ENCODE measurements at regions not wholly inside any gene's neighbourhood (a gene's known extent, or its start where the extent isn't known, plus 50 kb on each side); places are given as distances from the start of the nearest gene placed in this dataset.

DNA sequence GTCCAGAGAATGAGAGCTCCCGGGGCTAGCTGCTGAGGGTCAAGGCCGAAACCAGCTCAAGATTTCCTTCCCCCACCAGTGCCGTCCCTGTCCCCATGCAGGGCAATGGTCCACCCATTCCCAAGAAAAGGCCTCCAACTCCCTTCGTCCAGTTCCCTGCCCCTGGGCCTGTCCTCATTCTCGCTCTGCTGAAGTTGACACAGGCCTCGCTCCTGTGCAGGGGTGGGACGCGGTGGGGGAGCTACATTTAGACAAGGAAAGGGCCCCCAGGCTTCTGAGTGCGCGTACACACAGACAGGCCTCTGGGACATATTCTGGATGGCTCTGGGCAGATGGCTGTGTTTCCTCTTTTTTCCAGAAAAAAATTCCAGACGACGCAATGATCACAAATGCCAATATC is 188.3 kb downstream of the ETS2 start:
- DNase-seq: no peak
- H3K27ac ChIP-seq: peak overlapping the region; percentile 38 to 88 (median 83)
- H3K4me1 ChIP-seq: peaks cover 7 to 93% (median 55%) of the 10 kb centered on the region in 6 donors
- intact Hi-C loops (cut with DNase I; ENCODE audit: low total_unique reads): loop anchor here (10.0 kb wide), 1 partner anchor 101 kb away; no protein-coding TSS in a partner anchor
- 60 to 82% (median 72%) methylated on average over 12 of the region's 12 CpGs for WGBS, 5 donors
- TF ChIP-seq, protein P1, sequence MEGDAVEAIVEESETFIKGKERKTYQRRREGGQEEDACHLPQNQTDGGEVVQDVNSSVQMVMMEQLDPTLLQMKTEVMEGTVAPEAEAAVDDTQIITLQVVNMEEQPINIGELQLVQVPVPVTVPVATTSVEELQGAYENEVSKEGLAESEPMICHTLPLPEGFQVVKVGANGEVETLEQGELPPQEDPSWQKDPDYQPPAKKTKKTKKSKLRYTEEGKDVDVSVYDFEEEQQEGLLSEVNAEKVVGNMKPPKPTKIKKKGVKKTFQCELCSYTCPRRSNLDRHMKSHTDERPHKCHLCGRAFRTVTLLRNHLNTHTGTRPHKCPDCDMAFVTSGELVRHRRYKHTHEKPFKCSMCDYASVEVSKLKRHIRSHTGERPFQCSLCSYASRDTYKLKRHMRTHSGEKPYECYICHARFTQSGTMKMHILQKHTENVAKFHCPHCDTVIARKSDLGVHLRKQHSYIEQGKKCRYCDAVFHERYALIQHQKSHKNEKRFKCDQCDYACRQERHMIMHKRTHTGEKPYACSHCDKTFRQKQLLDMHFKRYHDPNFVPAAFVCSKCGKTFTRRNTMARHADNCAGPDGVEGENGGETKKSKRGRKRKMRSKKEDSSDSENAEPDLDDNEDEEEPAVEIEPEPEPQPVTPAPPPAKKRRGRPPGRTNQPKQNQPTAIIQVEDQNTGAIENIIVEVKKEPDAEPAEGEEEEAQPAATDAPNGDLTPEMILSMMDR (IDR thresholded peaks at IDR 0.05 in 8 of 11, conservative IDR thresholded peaks at IDR 0.05 in 3 of 11): no peak
- TF ChIP-seq POLR2A (IDR thresholded peaks at IDR 0.05): no peak
- TF ChIP-seq POLR2AphosphoS5 (IDR thresholded peaks at IDR 0.05): peak in 1 of 3 donors; percentile 45
- no peaks in the 10 kb centered on the region for H3K9me3 ChIP-seq
- peaks cover 0 to 30% (median 0%) of the 10 kb centered on the region in 7 donors for H3K27me3 ChIP-seq (replicated peaks in 1 of 7)
- H3K4me3 ChIP-seq: no peak overlapping the region
- no peaks in the 10 kb centered on the region for H3K36me3 ChIP-seq

DNA sequence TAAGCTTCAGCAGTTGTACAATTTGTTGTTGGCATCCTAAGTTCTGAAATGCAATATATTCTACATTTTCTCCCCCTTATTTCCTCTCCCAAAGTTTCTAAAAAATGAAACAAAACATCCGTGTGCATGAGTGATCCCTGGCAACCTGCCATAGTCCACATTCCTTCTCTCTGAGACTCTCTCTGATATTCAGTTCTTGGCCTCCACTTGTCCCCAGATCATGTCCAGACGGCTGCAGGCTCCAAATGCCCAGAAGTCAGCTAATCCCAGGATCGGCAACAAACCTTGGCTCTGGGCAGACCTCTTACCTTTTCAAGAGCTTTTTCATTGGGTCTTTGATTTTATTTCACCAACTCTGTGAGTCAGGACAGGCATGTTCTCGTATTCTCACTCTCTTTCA is 187.8 kb downstream of the ETS2 start:
- Histone ChIP-seq H3K4me3 (no peak overlapping the region), H3K27me3 (replicated peaks in 1 of 7) (peaks cover 0 to 35% (median 0%) of the 10 kb centered on the region in 7 donors), H3K27ac (peak overlapping the region; percentile 38 to 88 (median 83)), H3K4me1 (peaks cover 7 to 93% (median 56%) of the 10 kb centered on the region in 6 donors), H3K9me3 (no peaks in the 10 kb centered on the region), H3K36me3 (no peaks in the 10 kb centered on the region)
- TF ChIP-seq POLR2AphosphoS5 (IDR thresholded peaks at IDR 0.05) (peak in 1 of 3 donors; percentile 36), POLR2A (IDR thresholded peaks at IDR 0.05) (no peak)
- 43 to 56% (median 51%) methylated on average over 4 of the region's 4 CpGs for WGBS, 5 donors
- intact Hi-C loops (cut with DNase I; ENCODE audit: low total_unique reads): loop anchor here (10.0 kb wide), 1 partner anchor 101 kb away; no protein-coding TSS in a partner anchor
- no peak for DNase-seq

DNA sequence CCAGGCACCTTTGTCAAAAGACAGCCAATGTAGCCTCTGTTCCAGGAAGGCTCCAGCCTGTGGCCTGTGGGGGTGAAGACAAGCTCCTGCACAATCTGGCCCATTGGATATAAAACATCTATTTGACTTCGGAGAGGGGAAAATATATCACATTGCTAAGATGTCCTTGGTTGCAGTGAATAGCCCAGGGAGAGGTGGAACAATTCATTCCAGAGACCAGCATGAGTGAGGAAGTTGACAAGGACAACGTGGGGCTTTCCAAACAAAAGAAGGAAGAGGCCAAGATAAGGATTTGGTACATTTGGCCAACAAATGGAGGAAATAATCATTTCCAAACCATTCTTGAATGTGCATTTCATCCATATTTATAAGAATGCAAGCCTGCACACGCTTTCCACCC is 187.0 kb downstream of the ETS2 start:
- Histone ChIP-seq H3K4me1 (peaks cover 7 to 93% (median 56%) of the 10 kb centered on the region in 6 donors), H3K36me3 (no peaks in the 10 kb centered on the region), H3K4me3 (no peak overlapping the region), H3K27me3 (replicated peaks in 1 of 7) (peaks cover 0 to 43% (median 0%) of the 10 kb centered on the region in 7 donors), H3K9me3 (no peaks in the 10 kb centered on the region), H3K27ac (peak overlapping the region; percentile 57 to 88 (median 83))
- intact Hi-C loops (cut with DNase I; ENCODE audit: low total_unique reads): loop anchor here (10.0 kb wide), 1 partner anchor 102 kb away; no protein-coding TSS in a partner anchor
- 40 to 64% (median 43%) methylated on average over 3 of the region's 3 CpGs for WGBS, 5 donors
- no peak for DNase-seq
- peak in 1 of 3 donors; percentile 76 for TF ChIP-seq POLR2AphosphoS5 (IDR thresholded peaks at IDR 0.05)
- TF ChIP-seq, protein P1 (IDR thresholded peaks at IDR 0.05 in 8 of 11, conservative IDR thresholded peaks at IDR 0.05 in 3 of 11): no peak

DNA sequence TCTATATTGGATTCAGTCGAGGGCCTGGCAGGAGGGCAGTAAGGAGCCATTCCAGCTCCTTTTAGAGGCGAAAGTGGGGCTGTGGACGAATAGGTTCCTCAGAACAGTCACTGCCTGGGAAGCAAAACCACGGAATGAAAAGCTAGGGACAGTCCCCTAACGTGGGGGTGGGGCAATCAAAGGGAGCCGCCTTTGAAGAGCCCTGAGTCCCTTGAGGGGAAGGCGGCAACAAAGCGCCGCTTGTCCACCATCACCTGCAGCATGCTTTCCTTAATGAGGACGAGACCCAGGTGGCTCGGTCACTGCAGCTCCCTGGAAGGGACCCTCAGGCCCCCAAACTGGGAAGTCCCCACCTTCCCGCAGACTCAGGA is 184.7 kb downstream of the ETS2 start:
- Histone ChIP-seq H3K9me3 (no peaks in the 10 kb centered on the region), H3K27me3 (replicated peaks in 1 of 7) (peaks cover 0 to 55% (median 3%) of the 10 kb centered on the region in 7 donors), H3K4me3 (no peak overlapping the region), H3K27ac (peak overlapping the region; percentile 35 to 88 (median 83)), H3K36me3 (no peaks in the 10 kb centered on the region), H3K4me1 (peaks cover 14 to 87% (median 57%) of the 10 kb centered on the region in 6 donors)
- DNase-seq: no peak
- no peak for TF ChIP-seq POLR2AphosphoS5 (IDR thresholded peaks at IDR 0.05)
- TF ChIP-seq, protein P1 (IDR thresholded peaks at IDR 0.05 in 8 of 11, conservative IDR thresholded peaks at IDR 0.05 in 3 of 11): no peak
- no peak for TF ChIP-seq POLR2A (IDR thresholded peaks at IDR 0.05)
- WGBS, 5 donors: 50 to 61% (median 53%) methylated on average over 12 of the region's 12 CpGs
- intact Hi-C loops (cut with DNase I; ENCODE audit: low total_unique reads): loop anchor here (10.0 kb wide), 1 partner anchor 104 kb away; no protein-coding TSS in a partner anchor
